WERI-Rb-1 (cell line): ENCODE measurements at regions not wholly inside any gene's neighbourhood (a gene's known extent, or its start where the extent isn't known, plus 50 kb on each side); places are given as distances from the start of the nearest gene placed in this dataset.
"Not testable (repeated sequence)": the region's sequence is repeated elsewhere in the genome, so short reads cannot be mapped to it uniquely, and the experiment has no call there.

ENCODE experiments used
- DNase-seq: peaks from one replicate; pipeline ENCODE4 v3.0.0-alpha.2; 2020
- H3K27ac ChIP-seq: fragments of 250-450 bp; sonication (Bioruptor Pico); 2 replicates; pipeline ENCODE4 v1.5.1; 2020; ENCODE audit warnings: mild to moderate bottlenecking, moderate library complexity
- H3K27me3 ChIP-seq: fragments of 250-450 bp; sonication (Bioruptor Pico); 2 replicates; pipeline ENCODE4 v1.5.1; 2021; ENCODE audit warnings: mild to moderate bottlenecking, low read depth, moderate library complexity; ENCODE audit not compliant: insufficient read depth, severe bottlenecking
- H3K36me3 ChIP-seq: fragments of 250-450 bp; sonication (Bioruptor Pico); 2 replicates; pipeline ENCODE4 v1.5.1; 2020; ENCODE audit warnings: mild to moderate bottlenecking, moderate library complexity
- H3K4me3 ChIP-seq: 2 replicates; pipeline ENCODE4 v1.5.1; 2011; ENCODE audit warnings: low read depth, mild to moderate bottlenecking, control low read depth, low read length
- H3K9me3 ChIP-seq: fragments of 250-450 bp; sonication (Bioruptor Pico); 2 replicates; pipeline ENCODE4 v1.5.1; 2021; ENCODE audit warnings: mild to moderate bottlenecking, moderate library complexity; ENCODE audit not compliant: severe bottlenecking
- TF ChIP-seq, protein P1 (sequence below): IDR thresholded peaks from 2 replicates; pipeline ENCODE4 v1.5.1; 2011; ENCODE audit warnings: low read depth, mild to moderate bottlenecking, control low read depth, inconsistent platforms, low read length

DNA sequence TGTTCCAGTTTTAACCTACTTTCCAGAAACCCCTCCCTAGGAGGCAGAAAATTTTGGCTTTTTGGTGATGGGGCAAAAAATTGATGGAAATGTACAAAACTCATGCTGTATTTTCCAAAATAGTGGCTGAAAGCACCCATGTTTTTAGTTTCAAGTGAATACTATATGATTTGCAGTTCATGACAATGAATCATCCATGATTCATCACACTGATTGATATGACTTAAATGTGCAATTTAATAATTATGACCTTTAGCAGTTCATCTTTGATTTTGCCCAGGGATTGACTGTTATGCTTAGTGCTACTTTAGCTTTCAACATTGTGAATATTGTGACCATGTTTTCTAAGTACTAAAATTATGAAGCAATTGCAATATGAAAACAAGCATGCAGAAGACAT, 478.7 kb downstream of the HTR1B start:
- H3K36me3 ChIP-seq, result no peaks in the 10 kb centered on the region
- no peaks in the 10 kb centered on the region for H3K9me3 ChIP-seq
- no peaks in the 10 kb centered on the region for H3K27me3 ChIP-seq
- TF ChIP-seq, protein P1, sequence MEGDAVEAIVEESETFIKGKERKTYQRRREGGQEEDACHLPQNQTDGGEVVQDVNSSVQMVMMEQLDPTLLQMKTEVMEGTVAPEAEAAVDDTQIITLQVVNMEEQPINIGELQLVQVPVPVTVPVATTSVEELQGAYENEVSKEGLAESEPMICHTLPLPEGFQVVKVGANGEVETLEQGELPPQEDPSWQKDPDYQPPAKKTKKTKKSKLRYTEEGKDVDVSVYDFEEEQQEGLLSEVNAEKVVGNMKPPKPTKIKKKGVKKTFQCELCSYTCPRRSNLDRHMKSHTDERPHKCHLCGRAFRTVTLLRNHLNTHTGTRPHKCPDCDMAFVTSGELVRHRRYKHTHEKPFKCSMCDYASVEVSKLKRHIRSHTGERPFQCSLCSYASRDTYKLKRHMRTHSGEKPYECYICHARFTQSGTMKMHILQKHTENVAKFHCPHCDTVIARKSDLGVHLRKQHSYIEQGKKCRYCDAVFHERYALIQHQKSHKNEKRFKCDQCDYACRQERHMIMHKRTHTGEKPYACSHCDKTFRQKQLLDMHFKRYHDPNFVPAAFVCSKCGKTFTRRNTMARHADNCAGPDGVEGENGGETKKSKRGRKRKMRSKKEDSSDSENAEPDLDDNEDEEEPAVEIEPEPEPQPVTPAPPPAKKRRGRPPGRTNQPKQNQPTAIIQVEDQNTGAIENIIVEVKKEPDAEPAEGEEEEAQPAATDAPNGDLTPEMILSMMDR, result no peak
- DNase-seq, result no peak
- H3K27ac ChIP-seq, result no peak overlapping the region
- no peak overlapping the region for H3K4me3 ChIP-seq

DNA sequence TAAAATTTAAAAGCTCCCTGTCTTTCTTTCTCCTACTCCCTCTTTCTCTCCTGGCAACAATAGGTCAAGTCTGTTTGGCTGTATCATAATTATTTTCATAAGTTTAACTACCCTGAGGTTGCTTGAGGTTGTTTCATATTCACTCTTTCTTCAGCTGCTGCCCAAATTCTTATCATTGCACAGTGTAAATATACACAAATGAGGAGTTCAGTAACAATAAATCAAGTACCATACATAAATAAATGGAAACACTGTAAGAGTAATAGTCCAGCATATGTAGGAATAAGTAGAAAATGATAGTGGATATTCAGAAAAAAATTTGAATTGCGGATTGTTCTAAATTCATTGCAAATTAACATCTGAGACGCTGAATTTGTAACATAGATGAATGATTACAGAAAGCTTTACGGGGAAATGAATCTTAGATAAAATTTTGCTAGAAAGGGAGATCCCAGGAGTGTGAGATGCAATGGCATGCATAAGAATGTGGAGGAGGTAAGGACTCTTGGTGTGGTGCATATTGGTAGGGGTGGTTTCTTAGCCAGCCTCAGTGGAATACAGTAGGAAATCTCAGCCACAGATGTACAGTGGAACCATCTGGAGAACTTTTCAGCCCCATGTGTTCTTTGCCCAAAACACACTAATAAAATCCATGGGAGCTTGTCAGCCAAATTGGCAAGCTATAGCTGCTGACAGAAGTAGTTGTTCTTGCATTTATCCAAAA, 480.7 kb downstream of the HTR1B start:
- no peaks in the 10 kb centered on the region for H3K36me3 ChIP-seq
- H3K9me3 ChIP-seq, result no peaks in the 10 kb centered on the region
- no peak overlapping the region for H3K4me3 ChIP-seq
- H3K27me3 ChIP-seq, result no peaks in the 10 kb centered on the region
- TF ChIP-seq, protein P1, result no peak
- no peak overlapping the region for H3K27ac ChIP-seq
- DNase-seq, result no peak

DNA sequence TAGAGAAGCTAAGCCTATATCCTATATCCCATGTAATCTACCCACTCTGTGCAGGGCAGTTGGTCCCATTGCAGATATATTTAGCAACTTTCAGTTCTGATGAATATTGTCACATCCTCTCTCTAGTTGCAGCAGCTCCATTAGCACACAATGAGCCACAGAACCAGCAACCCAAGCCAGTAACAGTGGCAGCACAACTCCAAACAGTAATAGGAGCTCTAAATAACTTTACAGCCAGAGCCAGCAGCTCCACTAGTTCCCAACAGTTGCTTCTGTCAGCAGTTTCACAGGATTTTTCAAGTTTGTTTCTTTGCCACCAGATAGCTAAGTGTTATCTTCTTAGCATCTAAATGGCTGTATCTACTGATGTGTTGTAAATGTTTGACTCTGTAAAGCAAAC, 490.8 kb downstream of the HTR1B start:
- Histone ChIP-seq H3K27me3 (no peaks in the 10 kb centered on the region), H3K9me3 (no peaks in the 10 kb centered on the region), H3K36me3 (no peaks in the 10 kb centered on the region), H3K4me3 (no peak overlapping the region), H3K27ac (no peak overlapping the region)
- TF ChIP-seq, protein P1, result no peak
- no peak for DNase-seq

DNA sequence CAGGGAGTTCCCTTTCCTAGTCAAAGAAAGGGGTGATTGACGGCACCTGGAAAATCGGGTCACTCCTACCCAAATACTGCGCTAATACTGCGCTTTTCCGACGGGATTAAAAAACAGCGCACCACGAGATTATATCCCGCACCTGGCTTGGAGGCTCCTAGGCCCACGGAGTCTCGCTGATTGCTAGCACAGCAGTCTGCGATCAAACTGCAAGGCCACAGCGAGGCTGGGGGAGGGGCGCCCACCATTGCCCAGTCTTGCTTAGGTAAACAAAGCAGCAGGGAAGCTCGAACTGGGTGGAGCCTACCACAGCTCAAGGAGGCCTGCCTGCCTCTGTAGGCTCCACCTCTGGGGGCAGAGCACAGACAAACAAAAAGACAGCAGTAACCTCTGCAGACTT, 504.1 kb downstream of the HTR1B start:
- H3K27me3 ChIP-seq, H3K36me3 ChIP-seq, H3K4me3 ChIP-seq, DNase-seq, H3K27ac ChIP-seq, H3K9me3 ChIP-seq: not testable (repeated sequence)

DNA sequence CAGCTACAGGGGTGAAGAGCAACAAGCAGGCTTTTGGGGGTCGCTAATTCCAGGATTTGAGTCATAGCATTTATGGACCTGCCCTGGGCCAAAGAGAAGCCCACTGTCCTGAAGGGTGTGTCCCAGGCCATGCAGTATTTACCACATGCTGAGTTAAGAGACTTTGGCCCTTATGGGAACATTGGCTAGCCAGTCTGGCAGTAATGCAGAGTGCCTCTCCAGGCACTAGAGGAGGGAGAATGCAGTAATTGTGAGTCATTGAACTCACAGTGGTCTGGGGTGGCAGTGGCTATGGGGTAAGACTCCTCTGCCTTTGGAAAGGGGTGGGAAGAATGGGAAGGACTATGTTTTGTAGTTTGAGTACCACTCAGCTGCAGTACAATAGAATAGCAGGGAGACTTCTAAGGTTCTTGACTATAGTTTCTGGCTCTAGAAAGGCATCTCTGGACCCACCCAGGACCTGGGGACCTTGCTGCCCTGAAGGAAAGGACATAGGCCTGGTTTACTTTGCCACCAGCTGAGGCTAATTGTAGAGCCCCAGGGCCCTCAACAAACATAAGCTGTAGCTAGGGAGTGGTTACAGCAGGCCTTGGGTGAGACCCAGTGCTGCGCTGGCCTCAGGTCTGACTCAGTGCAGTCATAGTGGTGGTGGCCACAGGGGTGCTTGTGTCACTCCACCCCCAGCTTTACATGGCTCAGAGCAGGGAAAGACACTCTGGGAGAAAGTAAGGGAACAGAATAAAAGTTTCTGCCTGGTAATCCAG, 520.9 kb downstream of the HTR1B start:
- H3K27me3 ChIP-seq, result no peaks in the 10 kb centered on the region
- H3K36me3 ChIP-seq, result no peaks in the 10 kb centered on the region
- no peak for DNase-seq
- H3K9me3 ChIP-seq, result no peaks in the 10 kb centered on the region
- TF ChIP-seq, protein P1, result no peak
- H3K4me3 ChIP-seq, result no peak overlapping the region
- H3K27ac ChIP-seq, result no peak overlapping the region

DNA sequence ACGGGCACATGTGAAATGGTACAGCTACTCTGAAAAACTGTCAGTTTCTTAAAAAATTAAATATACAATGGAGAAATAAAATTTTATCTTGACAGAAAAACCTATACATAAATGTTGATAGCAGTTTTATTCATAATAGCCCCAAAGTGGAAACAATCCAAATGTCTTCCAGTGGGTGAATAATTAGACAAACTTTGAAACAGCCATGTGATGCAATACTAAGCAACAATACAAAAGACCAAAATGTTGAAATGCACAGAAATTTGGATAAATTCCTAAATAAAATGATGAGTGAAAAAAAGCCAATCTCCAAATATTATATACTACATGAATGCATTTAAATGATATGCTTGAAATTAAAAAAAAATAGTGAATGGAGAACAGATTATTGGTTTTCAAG, 523.1 kb downstream of the HTR1B start:
- DNase-seq, result no peak
- TF ChIP-seq, protein P1, result no peak
- H3K27ac ChIP-seq, result no peak overlapping the region

More for the DNA sequence above, 523.1 kb downstream of the HTR1B start:
- no peaks in the 10 kb centered on the region for H3K36me3 ChIP-seq
- H3K27me3 ChIP-seq, result no peaks in the 10 kb centered on the region
- no peak overlapping the region for H3K4me3 ChIP-seq
- H3K9me3 ChIP-seq, result no peaks in the 10 kb centered on the region
